ENCODE measurements at regions not wholly inside any gene's neighbourhood (a gene's known extent, or its start where the extent isn't known, plus 50 kb on each side); places are given as distances from the start of the nearest gene placed in this dataset.

DNA sequence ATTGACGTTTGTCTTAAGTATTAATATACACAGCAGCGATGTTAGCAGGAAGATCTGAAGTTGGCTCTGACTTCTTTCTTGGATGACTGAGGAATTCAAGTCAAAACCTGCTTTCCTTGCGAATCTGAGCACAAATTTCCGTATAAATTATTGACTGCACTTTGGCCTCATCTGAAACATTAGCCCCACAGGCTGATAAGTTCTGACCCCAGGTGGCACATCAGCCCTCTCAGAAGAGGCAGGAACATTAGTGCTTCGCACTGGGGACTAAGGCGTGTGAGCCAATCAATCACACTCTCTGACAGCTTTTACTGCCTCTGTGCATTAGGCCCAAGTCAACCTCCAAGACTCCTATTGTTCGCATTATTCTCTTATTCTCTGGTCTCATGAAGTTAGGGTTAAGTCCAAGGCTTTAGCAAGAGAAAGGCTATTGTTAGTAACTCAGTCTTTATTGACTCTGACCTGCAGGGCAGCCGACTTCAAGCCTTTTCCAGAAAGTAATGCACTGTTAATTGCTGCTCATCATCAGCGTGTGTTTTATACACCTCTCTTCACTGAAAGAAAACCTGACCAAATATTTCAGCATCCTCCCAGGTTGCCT, 84.2 kb downstream of the ZNF608 start:
- H3K27ac ChIP-seq, result peak overlapping the region; percentile 41 to 64
- no peak for DNase-seq (ENCODE audit: low spot score)
- H3K9me3 ChIP-seq, result no peaks in the 10 kb centered on the region
- peaks cover 0 to 92% of the 10 kb centered on the region in 2 donors for H3K4me1 ChIP-seq
- H3K4me3 ChIP-seq, result no peak overlapping the region
- H3K27me3 ChIP-seq, result no peaks in the 10 kb centered on the region
- H3K36me3 ChIP-seq, result no peaks in the 10 kb centered on the region
- TF ChIP-seq CTCF (IDR thresholded peaks at IDR 0.05), result no peak

- peak overlapping the region; percentile 41 to 64 for H3K27ac ChIP-seq
- no peaks in the 10 kb centered on the region for H3K27me3 ChIP-seq
- no peak for TF ChIP-seq CTCF (IDR thresholded peaks at IDR 0.05)
- no peak for DNase-seq (ENCODE audit: low spot score)
- no peaks in the 10 kb centered on the region for H3K9me3 ChIP-seq
- H3K4me1 ChIP-seq, result peaks cover 0 to 93% of the 10 kb centered on the region in 2 donors
- no peak overlapping the region for H3K4me3 ChIP-seq
- no peaks in the 10 kb centered on the region for H3K36me3 ChIP-seq
These were observed 84.9 kb downstream of the ZNF608 start for GRCh38 chr5:124661317-124662141.

DNA sequence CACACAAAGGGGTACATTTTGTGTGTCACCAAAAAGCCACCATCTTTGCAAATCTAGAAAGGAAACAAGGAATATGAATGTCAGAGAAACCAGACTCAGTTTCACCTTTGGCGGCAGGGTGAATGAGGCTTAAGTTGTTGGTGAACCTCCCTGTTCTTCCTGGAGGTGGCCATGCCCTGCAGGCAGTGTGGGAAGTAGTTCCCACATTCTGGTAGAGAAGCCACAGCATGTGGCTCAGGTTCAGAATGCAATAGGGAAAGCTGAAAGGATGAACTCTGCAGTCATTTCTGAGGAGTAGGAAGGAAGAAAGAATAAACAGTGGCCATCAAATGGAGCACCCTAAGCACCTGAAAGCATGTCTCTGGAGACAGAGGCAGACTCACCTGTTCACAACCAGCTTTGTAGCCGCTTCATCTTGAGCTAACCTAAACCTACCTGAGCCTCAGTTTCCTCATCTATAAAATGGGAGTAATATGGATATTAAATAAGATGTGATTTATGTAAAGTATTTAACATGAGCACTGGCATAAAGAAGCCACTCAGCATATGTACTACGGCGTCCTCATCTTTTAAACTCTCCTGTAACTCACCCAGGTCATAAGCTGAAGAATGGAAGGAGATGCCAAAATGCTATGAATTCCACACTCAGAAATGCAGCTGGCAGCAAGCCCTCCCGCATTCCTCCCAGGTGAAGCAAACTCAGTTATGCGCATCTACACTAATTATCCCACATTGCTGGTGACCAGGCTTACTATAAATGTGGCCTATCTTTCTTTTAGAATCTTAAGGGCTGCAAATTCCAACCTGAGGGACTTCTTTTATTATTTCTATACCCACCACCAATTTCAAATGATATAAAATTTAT, 86.0 kb downstream of the ZNF608 start:
- TF ChIP-seq CTCF (IDR thresholded peaks at IDR 0.05), result no peak
- no peaks in the 10 kb centered on the region for H3K36me3 ChIP-seq
- no peaks in the 10 kb centered on the region for H3K9me3 ChIP-seq
- H3K4me3 ChIP-seq, result no peak overlapping the region
- no peak for DNase-seq (ENCODE audit: low spot score)
- H3K27ac ChIP-seq, result peak overlapping the region in 1 of 2 donors; percentile 83
- no peaks in the 10 kb centered on the region for H3K27me3 ChIP-seq
- H3K4me1 ChIP-seq, result peaks cover 0 to 95% of the 10 kb centered on the region in 2 donors

DNA sequence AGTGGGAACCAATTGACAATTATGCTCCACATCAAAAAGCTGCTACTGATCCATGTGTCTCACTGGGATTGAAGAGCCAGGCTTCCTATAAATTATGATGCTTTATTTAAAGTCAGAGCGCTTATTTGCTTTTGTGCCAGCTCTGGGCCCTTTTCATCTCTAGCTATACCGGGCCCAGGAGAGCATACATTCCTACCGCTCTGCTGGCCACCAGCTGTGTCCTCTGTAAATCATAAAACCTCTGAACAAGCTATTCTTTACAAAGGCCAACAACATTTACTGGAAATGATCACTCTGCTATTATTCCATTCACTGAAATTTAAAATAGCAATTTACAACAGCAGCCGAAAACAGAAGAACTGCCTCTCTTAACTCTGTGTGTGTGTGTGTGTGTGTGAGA, 86.6 kb downstream of the ZNF608 start:
- Histone ChIP-seq H3K27ac (peak overlapping the region; percentile 33 to 83), H3K4me3 (no peak overlapping the region), H3K9me3 (no peaks in the 10 kb centered on the region), H3K36me3 (no peaks in the 10 kb centered on the region), H3K4me1 (peaks cover 0 to 100% of the 10 kb centered on the region in 2 donors), H3K27me3 (no peaks in the 10 kb centered on the region)
- no peak for TF ChIP-seq CTCF (IDR thresholded peaks at IDR 0.05)
- DNase-seq (ENCODE audit: low spot score), result no peak

GRCh38 chr5:124658867-124659557, 87.4 kb downstream of the ZNF608 start:
- Histone ChIP-seq H3K9me3 (no peaks in the 10 kb centered on the region), H3K4me3 (no peak overlapping the region), H3K4me1 (peaks cover 0 to 99% of the 10 kb centered on the region in 2 donors), H3K27me3 (no peaks in the 10 kb centered on the region), H3K27ac (peak overlapping the region; percentile 33 to 83), H3K36me3 (no peaks in the 10 kb centered on the region)
- DNase-seq (ENCODE audit: low spot score), result no peak
- no peak for TF ChIP-seq CTCF (IDR thresholded peaks at IDR 0.05)
